HepG2 (cell line): ENCODE measurements at regions not wholly inside any gene's neighbourhood (a gene's known extent, or its start where the extent isn't known, plus 50 kb on each side); places are given as distances from the start of the nearest gene placed in this dataset.

ENCODE experiments used
- ATAC-seq: fragments of 200-7000 bp; cut with Tn5 transposase; 3 replicates; pipeline ENCODE4 v1.9.1; 2020; ENCODE audit warnings: mild to moderate bottlenecking, moderate library complexity
- BruUV-seq: library from RNA; stranded (reverse); fragments of 400-500 nt; replicated peaks from 2 replicates; lab custom pipeline; 2021; lab: Mats Ljungman, UMichigan
- CTCF ChIA-PET: fragments of 300-600 bp; formaldehyde crosslinking; extraction: SDS; loops from one replicate; lab custom pipeline; 2021; ENCODE audit warnings: low total read pairs, inconsistent platforms, low intra/inter-chr PET ratio; lab: Yijun Ruan, JAX
- POLR2A ChIA-PET: fragments of 350-600 bp; sonication (Branson Sonifier 250); formaldehyde crosslinking; loops from one replicate; lab custom pipeline; 2020; ENCODE audit warnings: antibody characterized with exemption, inconsistent platforms; lab: Yijun Ruan, JAX
- DNase-seq: peaks from one replicate; pipeline ENCODE4 v3.0.0-alpha.2; 2015; ENCODE audit warnings: low spot score
- FAIRE-seq: peaks from 3 replicates; lab custom pipeline; 2011; peaks lifted over from hg19 to GRCh38; lab: Jason Lieb, UNC
- H2AFZ ChIP-seq: one replicate; pipeline ENCODE4 v1.6.1; 2011; ENCODE audit warnings: low read length, inconsistent platforms
- H3K27ac ChIP-seq: fragments of 300-600 bp; 3 replicates; pipeline ENCODE4 v1.8.0; 2011; ENCODE audit warnings: mixed run types, mild to moderate bottlenecking, mixed read lengths, low read length, inconsistent platforms; ENCODE audit not compliant: insufficient read depth; ENCODE audit errors: extremely low read length
- H3K27me3 ChIP-seq, 2 experiments: fragments of 200-600 bp in 1 of 2; 2 replicates in 1 of 2; 3 replicates in 1 of 2; pipeline versions ENCODE4 v1.6.0 to v1.8.0; 2011; ENCODE audit warnings: low read length in 2 of 2, mild to moderate bottlenecking in 2 of 2, moderate library complexity in 2 of 2, inconsistent platforms in 1 of 2; ENCODE audit not compliant: insufficient read depth in 2 of 2, control insufficient read depth in 1 of 2
- H3K36me3 ChIP-seq, 2 experiments: fragments of 200-600 bp in 1 of 2; replicated peaks in 1 of 2; 2 replicates in 1 of 2; 3 replicates in 1 of 2; pipeline versions ENCODE4 v1.5.1 to v1.8.0; 2011; ENCODE audit warnings: low read length in 2 of 2, inconsistent platforms in 1 of 2; ENCODE audit not compliant: insufficient read depth in 2 of 2, control insufficient read depth in 1 of 2
- H3K4me1 ChIP-seq: 2 replicates; pipeline ENCODE4 v1.5.1; 2012; ENCODE audit warnings: low read length, inconsistent platforms; ENCODE audit not compliant: insufficient read depth
- H3K4me2 ChIP-seq: 2 replicates; pipeline ENCODE4 v1.6.0; 2011; ENCODE audit warnings: low read depth, low read length, inconsistent platforms
- H3K4me3 ChIP-seq, 3 experiments: fragments of 200-600 bp in 1 of 3; sonication (generic), shearing (Covaris generic) in 1 of 3; replicated peaks in 1 of 3; 2 replicates each; pipeline ENCODE4 v1.5.1; 2011 to 2016; ENCODE audit warnings: low read length in 3 of 3, inconsistent platforms in 2 of 3, low read depth in 2 of 3, mild to moderate bottlenecking in 2 of 3, control low read depth in 1 of 3, mixed read lengths in 1 of 3; ENCODE audit not compliant: insufficient read depth in 1 of 3
- H3K79me2 ChIP-seq: one replicate; pipeline ENCODE4 v1.6.1; 2011; ENCODE audit warnings: low read length, inconsistent platforms; ENCODE audit not compliant: insufficient read depth
- H3K9ac ChIP-seq: 2 replicates; pipeline ENCODE4 v1.6.0; 2011; ENCODE audit warnings: mild to moderate bottlenecking, low read depth, low read length, inconsistent platforms; ENCODE audit not compliant: insufficient read depth
- H3K9me3 ChIP-seq: 2 replicates; pipeline ENCODE4 v1.5.1; 2012; ENCODE audit warnings: mild to moderate bottlenecking, low read length
- H4K20me1 ChIP-seq: 2 replicates; pipeline ENCODE4 v1.6.0; 2011; ENCODE audit warnings: inconsistent platforms, mild to moderate bottlenecking, low read length, moderate library complexity; ENCODE audit not compliant: insufficient read depth
- MZF1 ChIP-seq: sonication (generic); formaldehyde crosslinking; IDR thresholded peaks from 2 replicates; pipeline ENCODE4 v1.8.1; 2023; ENCODE audit warnings: mild to moderate bottlenecking, missing genetic modification reagents, borderline replicate concordance
- PHF20 ChIP-seq: sonication (generic); formaldehyde crosslinking; IDR thresholded peaks from 2 replicates; pipeline ENCODE4 v1.5.0; 2020; ENCODE audit warnings: mild to moderate bottlenecking, missing genetic modification reagents
- SATB2 ChIP-seq: sonication (generic); formaldehyde crosslinking; IDR thresholded peaks from 2 replicates; pipeline ENCODE4 v1.5.0; 2020; ENCODE audit warnings: missing genetic modification reagents
- SP4 ChIP-seq: sonication (generic); formaldehyde crosslinking; IDR thresholded peaks from 2 replicates; pipeline ENCODE4 v1.8.1; 2023; ENCODE audit warnings: mild to moderate bottlenecking, missing genetic modification reagents
- ZNF234 ChIP-seq: sonication (generic); formaldehyde crosslinking; conservative IDR thresholded peaks from 2 replicates; pipeline ENCODE4 v1.5.1; 2020; ENCODE audit warnings: mild to moderate bottlenecking, missing genetic modification reagents
- ZNF326 ChIP-seq: sonication (generic); formaldehyde crosslinking; IDR thresholded peaks from 2 replicates; pipeline ENCODE4 v1.4.0; 2020; ENCODE audit warnings: missing genetic modification reagents, borderline replicate concordance
- ZNF563 ChIP-seq: sonication (generic); formaldehyde crosslinking; IDR thresholded peaks from 2 replicates; pipeline ENCODE4 v1.8.0; 2022; ENCODE audit warnings: mild to moderate bottlenecking, moderate library complexity, missing genetic modification reagents
- ZNF674 ChIP-seq: sonication (generic); formaldehyde crosslinking; IDR thresholded peaks from 2 replicates; pipeline ENCODE4 v1.5.0; 2020; ENCODE audit warnings: low read depth, mild to moderate bottlenecking, missing genetic modification reagents
- ZNF747 ChIP-seq: sonication (generic); formaldehyde crosslinking; IDR thresholded peaks from 2 replicates; pipeline ENCODE4 v1.8.1; 2023; ENCODE audit warnings: missing genetic modification reagents, mild to moderate bottlenecking, borderline replicate concordance
- ZSCAN20 ChIP-seq: sonication (generic); formaldehyde crosslinking; IDR thresholded peaks from 2 replicates; pipeline ENCODE4 v1.4.0; 2020; ENCODE audit warnings: missing genetic modification reagents, mild to moderate bottlenecking, borderline replicate concordance
- WGBS: methylation state at CpG from one replicate; pipeline ENCODE4 v1.1.6; 2017; ENCODE audit warnings: low lambda C conversion rate; 5-methylcytosine and 5-hydroxymethylcytosine counted together
- in situ Hi-C: cut with HindIII; loops from 2 replicates; pipeline ENCODE4 v1.10.0; 2017; ENCODE audit warnings: low pct_unique_long_range_greater_than_20kb; ENCODE audit not compliant: extremely low pct_ligation_motif_present
- intact Hi-C: fragments of 100-400 bp; cut with micrococcal nuclease; formaldehyde crosslinking; loops from one replicate; pipeline ENCODE4 v1.10.0; 2022; ENCODE audit not compliant: unreplicated experiment
- TF ChIP-seq, protein P1 (sequence below): sonication (generic); formaldehyde crosslinking; IDR thresholded peaks from 2 replicates; pipeline ENCODE4 v1.4.0; 2020; ENCODE audit warnings: missing genetic modification reagents, mild to moderate bottlenecking, borderline replicate concordance
- TF ChIP-seq, protein P2 (sequence below): sonication (generic); formaldehyde crosslinking; IDR thresholded peaks from 2 replicates; pipeline ENCODE4 v1.4.0; 2020; ENCODE audit warnings: missing genetic modification reagents

DNA sequence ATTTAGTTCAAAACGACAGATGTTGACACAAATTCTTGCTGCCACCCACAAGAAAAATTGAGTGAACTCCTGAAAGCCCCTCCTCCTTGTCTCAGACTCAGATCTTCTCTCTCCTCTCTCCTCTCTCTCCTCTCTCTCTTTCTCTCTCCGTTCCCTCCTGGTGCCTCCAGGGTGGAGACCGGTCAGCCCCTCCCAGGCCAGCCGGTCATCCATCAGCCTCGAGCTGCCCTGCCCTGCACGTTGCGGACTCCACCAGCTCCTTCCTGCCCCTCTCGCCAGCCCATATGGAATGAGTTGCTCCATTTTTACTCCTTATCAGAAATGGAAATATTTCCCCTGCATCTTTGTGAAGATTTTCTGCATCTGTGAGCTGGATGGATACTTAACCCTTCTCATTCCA is 103.8 kb downstream of the TBX5 start:
- no TSS peak for BruUV-seq
- ATAC-seq: no peak
- H3K9ac ChIP-seq: no peak overlapping the region
- no peak overlapping the region for H3K4me3 ChIP-seq
- no peaks in the 10 kb centered on the region for H4K20me1 ChIP-seq
- 19% methylated on average over 8 of the region's 8 CpGs for WGBS
- in situ Hi-C loops (no loop called here), intact Hi-C loops (no loop called here)
- FAIRE-seq: no peak
- H3K27me3 ChIP-seq: no peaks in the 10 kb centered on the region; a peak in 2 of 5 replicates
- POLR2A ChIA-PET: no interaction called here
- H3K27ac ChIP-seq: no peak overlapping the region
- no peaks in the 10 kb centered on the region for H3K79me2 ChIP-seq
- TF ChIP-seq MZF1 (CRISPR knock-in tag): no peak
- TF ChIP-seq, protein P1, sequence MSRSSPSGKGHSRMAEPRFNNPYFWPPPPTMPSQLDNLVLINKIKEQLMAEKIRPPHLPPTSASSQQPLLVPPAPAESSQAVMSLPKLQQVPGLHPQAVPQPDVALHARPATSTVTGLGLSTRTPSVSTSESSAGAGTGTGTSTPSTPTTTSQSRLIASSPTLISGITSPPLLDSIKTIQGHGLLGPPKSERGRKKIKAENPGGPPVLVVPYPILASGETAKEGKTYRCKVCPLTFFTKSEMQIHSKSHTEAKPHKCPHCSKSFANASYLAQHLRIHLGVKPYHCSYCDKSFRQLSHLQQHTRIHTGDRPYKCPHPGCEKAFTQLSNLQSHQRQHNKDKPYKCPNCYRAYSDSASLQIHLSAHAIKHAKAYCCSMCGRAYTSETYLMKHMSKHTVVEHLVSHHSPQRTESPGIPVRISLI (CRISPR knock-in tag): no peak
- no peak for TF ChIP-seq ZNF747
- TF ChIP-seq ZNF234 (CRISPR knock-in tag): no peak
- TF ChIP-seq SP4 (CRISPR knock-in tag): no peak
- no peak for TF ChIP-seq SATB2
- TF ChIP-seq ZNF674 (CRISPR knock-in tag): no peak
- TF ChIP-seq, protein P2, sequence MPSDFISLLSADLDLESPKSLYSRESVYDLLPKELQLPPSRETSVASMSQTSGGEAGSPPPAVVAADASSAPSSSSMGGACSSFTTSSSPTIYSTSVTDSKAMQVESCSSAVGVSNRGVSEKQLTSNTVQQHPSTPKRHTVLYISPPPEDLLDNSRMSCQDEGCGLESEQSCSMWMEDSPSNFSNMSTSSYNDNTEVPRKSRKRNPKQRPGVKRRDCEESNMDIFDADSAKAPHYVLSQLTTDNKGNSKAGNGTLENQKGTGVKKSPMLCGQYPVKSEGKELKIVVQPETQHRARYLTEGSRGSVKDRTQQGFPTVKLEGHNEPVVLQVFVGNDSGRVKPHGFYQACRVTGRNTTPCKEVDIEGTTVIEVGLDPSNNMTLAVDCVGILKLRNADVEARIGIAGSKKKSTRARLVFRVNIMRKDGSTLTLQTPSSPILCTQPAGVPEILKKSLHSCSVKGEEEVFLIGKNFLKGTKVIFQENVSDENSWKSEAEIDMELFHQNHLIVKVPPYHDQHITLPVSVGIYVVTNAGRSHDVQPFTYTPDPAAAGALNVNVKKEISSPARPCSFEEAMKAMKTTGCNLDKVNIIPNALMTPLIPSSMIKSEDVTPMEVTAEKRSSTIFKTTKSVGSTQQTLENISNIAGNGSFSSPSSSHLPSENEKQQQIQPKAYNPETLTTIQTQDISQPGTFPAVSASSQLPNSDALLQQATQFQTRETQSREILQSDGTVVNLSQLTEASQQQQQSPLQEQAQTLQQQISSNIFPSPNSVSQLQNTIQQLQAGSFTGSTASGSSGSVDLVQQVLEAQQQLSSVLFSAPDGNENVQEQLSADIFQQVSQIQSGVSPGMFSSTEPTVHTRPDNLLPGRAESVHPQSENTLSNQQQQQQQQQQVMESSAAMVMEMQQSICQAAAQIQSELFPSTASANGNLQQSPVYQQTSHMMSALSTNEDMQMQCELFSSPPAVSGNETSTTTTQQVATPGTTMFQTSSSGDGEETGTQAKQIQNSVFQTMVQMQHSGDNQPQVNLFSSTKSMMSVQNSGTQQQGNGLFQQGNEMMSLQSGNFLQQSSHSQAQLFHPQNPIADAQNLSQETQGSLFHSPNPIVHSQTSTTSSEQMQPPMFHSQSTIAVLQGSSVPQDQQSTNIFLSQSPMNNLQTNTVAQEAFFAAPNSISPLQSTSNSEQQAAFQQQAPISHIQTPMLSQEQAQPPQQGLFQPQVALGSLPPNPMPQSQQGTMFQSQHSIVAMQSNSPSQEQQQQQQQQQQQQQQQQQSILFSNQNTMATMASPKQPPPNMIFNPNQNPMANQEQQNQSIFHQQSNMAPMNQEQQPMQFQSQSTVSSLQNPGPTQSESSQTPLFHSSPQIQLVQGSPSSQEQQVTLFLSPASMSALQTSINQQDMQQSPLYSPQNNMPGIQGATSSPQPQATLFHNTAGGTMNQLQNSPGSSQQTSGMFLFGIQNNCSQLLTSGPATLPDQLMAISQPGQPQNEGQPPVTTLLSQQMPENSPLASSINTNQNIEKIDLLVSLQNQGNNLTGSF (CRISPR knock-in tag): no peak
- TF ChIP-seq ZNF326 (CRISPR knock-in tag): no peak
- no peak for TF ChIP-seq PHF20 (CRISPR knock-in tag)
- TF ChIP-seq ZSCAN20 (CRISPR knock-in tag): no peak
- no peak for TF ChIP-seq ZNF563 (CRISPR knock-in tag)
- H3K4me1 ChIP-seq: no peaks in the 10 kb centered on the region
- H3K9me3 ChIP-seq: no peaks in the 10 kb centered on the region
- DNase-seq: no peak
- CTCF ChIA-PET: no interaction called here
- no peak overlapping the region for H2AFZ ChIP-seq
- H3K36me3 ChIP-seq: no peaks in the 10 kb centered on the region
- H3K4me2 ChIP-seq: no peak overlapping the region
